ENCODE measurements at regions not wholly inside any gene's neighbourhood (a gene's known extent, or its start where the extent isn't known, plus 50 kb on each side); places are given as distances from the start of the nearest gene placed in this dataset.
"Not testable (repeated sequence)": the region's sequence is repeated elsewhere in the genome, so short reads cannot be mapped to it uniquely, and the experiment has no call there.

GRCh38 chr2:35301369-35301768, 1054.2 kb upstream of the CRIM1 start:
- no peak for DNase-seq (ENCODE audit: low spot score)

GRCh38 chr2:35298493-35298892, 1057.1 kb upstream of the CRIM1 start:
- DNase-seq (ENCODE audit: low spot score): no peak

GRCh38 chr2:35297403-35297802, 1058.2 kb upstream of the CRIM1 start:
- no peak for DNase-seq (ENCODE audit: low spot score)

GRCh38 chr2:35294636-35295263, 1060.8 kb upstream of the CRIM1 start:
- no peak for DNase-seq (ENCODE audit: low spot score)

- DNase-seq (ENCODE audit: low spot score): no peak
Observed at GRCh38 chr2:35293261-35293660, 1062.3 kb upstream of the CRIM1 start.

GRCh38 chr2:35292199-35292598, 1063.4 kb upstream of the CRIM1 start:
- DNase-seq (ENCODE audit: low spot score): no peak

GRCh38 chr2:35281702-35282101, 1073.9 kb upstream of the CRIM1 start:
- DNase-seq (ENCODE audit: low spot score): no peak

- DNase-seq (ENCODE audit: low spot score): no peak
Observed at GRCh38 chr2:35255826-35256225, 1099.8 kb upstream of the CRIM1 start.

- DNase-seq (ENCODE audit: low spot score): no peak
Observed at GRCh38 chr2:35251156-35251555, 1104.4 kb upstream of the CRIM1 start.

- no peak for DNase-seq (ENCODE audit: low spot score)
Observed at GRCh38 chr2:35246702-35247101, 1108.9 kb upstream of the CRIM1 start.

GRCh38 chr2:35228584-35228983, 1127.0 kb upstream of the CRIM1 start:
- DNase-seq (ENCODE audit: low spot score): no peak

GRCh38 chr2:35220461-35220860, 1135.1 kb upstream of the CRIM1 start:
- no peak for DNase-seq (ENCODE audit: low spot score)

- no peak for DNase-seq (ENCODE audit: low spot score)
Observed at GRCh38 chr2:35204881-35205280, 1150.7 kb upstream of the CRIM1 start.

GRCh38 chr2:35204323-35204722, 1151.3 kb upstream of the CRIM1 start:
- no peak for DNase-seq (ENCODE audit: low spot score)

- DNase-seq (ENCODE audit: low spot score): no peak
Observed at GRCh38 chr2:35199298-35199697, 1156.3 kb upstream of the CRIM1 start.

- no peak for DNase-seq (ENCODE audit: low spot score)
Observed at GRCh38 chr2:35185861-35186412, 1169.6 kb upstream of the CRIM1 start.

GRCh38 chr2:35184471-35184870, 1171.1 kb upstream of the CRIM1 start:
- DNase-seq (ENCODE audit: low spot score): no peak

GRCh38 chr2:35176726-35177125, 1178.9 kb upstream of the CRIM1 start:
- DNase-seq (ENCODE audit: low spot score): not testable (repeated sequence)

GRCh38 chr2:35174845-35175244, 1180.7 kb upstream of the CRIM1 start:
- no peak for DNase-seq (ENCODE audit: low spot score)

GRCh38 chr2:35172687-35173086, 1182.9 kb upstream of the CRIM1 start:
- DNase-seq (ENCODE audit: low spot score): no peak

GRCh38 chr2:35168351-35168750, 1187.2 kb upstream of the CRIM1 start:
- no peak for DNase-seq (ENCODE audit: low spot score)

- no peak for DNase-seq (ENCODE audit: low spot score)
Observed at GRCh38 chr2:35163948-35164347, 1191.6 kb upstream of the CRIM1 start.

- DNase-seq (ENCODE audit: low spot score): no peak
Observed at GRCh38 chr2:35160871-35161270, 1194.7 kb upstream of the CRIM1 start.

GRCh38 chr2:35125871-35126270, 1229.7 kb upstream of the CRIM1 start:
- no peak for DNase-seq (ENCODE audit: low spot score)

All from GM03348 (cell line).